ENCODE measurements at regions not wholly inside any gene's neighbourhood (a gene's known extent, or its start where the extent isn't known, plus 50 kb on each side); places are given as distances from the start of the nearest gene placed in this dataset.

DNA sequence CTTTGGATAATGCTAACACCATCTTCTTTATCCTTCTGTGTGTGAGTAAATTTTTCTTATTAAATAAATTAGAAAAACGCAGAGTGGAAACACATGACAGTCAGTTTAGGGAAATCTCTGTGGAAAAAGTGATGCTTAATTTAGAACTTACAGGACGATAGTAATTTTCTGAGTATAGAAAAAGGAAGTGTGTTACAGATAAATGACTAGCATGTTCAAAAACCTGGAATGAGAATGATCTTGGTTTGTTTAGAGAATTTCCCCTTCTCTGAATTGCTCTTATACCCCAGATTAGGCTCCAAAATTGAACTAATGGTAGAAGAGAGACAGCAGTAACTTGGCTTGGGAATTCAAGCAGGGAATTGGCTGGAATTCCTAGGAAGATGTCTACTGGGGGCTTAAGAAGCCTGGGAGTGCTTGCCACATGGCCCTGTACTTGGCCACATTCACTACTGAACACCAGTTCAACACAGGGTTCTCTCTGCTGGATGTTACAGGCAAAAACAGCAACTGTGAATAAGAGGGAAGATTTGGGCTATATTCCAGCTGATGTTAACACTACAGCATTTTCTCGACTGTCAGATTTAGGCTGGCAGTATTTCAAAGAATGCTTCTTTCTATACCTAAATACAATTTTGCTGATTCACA lies 1004.2 kb downstream of the TTLL7 start:
- TF ChIP-seq, protein P1, sequence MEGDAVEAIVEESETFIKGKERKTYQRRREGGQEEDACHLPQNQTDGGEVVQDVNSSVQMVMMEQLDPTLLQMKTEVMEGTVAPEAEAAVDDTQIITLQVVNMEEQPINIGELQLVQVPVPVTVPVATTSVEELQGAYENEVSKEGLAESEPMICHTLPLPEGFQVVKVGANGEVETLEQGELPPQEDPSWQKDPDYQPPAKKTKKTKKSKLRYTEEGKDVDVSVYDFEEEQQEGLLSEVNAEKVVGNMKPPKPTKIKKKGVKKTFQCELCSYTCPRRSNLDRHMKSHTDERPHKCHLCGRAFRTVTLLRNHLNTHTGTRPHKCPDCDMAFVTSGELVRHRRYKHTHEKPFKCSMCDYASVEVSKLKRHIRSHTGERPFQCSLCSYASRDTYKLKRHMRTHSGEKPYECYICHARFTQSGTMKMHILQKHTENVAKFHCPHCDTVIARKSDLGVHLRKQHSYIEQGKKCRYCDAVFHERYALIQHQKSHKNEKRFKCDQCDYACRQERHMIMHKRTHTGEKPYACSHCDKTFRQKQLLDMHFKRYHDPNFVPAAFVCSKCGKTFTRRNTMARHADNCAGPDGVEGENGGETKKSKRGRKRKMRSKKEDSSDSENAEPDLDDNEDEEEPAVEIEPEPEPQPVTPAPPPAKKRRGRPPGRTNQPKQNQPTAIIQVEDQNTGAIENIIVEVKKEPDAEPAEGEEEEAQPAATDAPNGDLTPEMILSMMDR (IDR thresholded peaks at IDR 0.05), result no peak
- no peak for TF ChIP-seq POLR2A (IDR thresholded peaks at IDR 0.05)
- no peak for TF ChIP-seq POLR2AphosphoS5 (IDR thresholded peaks at IDR 0.05)

Measured in suprapubic skin (tissue), 4 donors.